GM19455 (cell line): ENCODE measurements at regions not wholly inside any gene's neighbourhood (a gene's known extent, or its start where the extent isn't known, plus 50 kb on each side); places are given as distances from the start of the nearest gene placed in this dataset.
"Not testable (repeated sequence)": the region's sequence is repeated elsewhere in the genome, so short reads cannot be mapped to it uniquely, and the experiment has no call there.

Experiments
- ATAC-seq: cut with Tn5 transposase; IDR thresholded peaks from one replicate; pipeline ENCODE4 v1.9.1; 2021; ENCODE audit not compliant: unreplicated experiment

- ATAC-seq = not testable (repeated sequence)
Observed at GRCh38 chr1:245102149-245102548, 52.6 kb upstream of the KIF26B start.

DNA sequence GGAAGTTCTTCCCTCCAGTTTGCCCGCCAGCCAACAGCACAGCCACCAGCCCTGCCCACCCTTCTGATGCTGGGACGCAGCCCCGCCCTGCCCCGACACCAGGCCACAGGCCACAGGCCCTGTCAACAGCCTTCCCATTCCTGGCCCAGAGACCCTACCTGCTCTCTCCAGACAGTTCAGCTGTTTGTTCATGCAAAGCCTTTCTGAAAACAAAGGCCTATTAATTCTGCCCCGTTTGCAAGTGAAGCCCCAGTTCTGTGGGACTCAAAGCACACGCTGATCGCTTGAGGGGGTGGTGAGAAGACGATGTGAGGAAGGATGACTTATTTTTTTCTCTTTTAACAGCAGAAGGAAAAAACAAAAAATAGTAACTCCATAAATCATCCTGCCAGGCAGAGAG is 55.4 kb upstream of the KIF26B start:
- ATAC-seq = no peak

DNA sequence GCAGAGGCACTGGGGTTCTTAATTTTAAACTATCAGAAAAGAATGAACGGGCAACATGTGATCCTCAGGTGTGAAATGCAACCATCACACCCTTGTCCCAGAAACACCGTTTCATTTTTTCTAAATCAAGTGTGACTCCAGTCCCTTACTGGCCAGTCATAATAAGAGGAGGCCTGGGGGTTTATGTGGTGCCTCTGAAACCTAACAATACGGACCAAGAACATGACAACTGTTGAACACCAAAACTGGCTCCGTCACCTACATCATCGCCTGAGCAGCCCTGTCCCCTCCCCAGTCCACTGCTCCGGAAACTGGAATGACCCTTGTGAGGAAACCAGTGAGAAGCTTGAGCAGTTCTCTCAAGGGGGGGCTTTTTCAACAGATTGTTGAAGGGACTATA is 55.9 kb upstream of the KIF26B start:
- no peak for ATAC-seq

DNA sequence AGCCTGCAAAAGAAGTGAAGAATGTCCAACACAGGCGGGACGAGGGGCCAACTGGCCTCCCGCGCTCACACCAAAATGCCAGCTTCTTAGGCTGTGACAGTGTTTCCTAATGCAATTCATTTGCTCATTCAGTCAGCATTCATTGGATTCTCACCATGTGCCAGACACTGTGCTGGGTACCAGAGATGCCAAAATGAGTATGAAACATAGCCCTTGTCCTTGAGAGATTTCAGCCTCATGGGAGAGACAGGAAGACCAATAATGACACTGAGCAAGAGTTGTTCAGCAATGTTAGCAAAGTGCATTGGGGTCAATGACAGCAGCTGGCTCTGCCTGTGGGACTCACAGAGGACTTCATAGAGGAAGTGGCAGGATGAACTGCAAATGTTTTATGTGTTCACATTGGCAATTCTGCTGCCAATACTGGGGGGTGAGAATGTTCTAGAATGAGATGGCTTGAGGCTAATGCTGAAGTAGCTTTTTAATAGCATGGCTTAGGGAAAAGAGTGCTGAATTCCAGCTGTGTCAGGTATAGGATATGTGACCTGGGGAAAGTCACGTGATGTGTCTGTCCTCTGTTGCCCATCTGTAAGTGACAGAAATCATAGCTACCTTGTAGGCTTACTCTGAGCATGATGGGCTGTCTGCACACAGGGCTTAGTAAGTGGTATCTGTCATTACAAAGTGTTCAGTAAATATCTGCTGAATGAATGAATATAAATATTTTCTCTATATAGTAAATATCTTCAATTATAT is 58.3 kb upstream of the KIF26B start:
- no peak for ATAC-seq

DNA sequence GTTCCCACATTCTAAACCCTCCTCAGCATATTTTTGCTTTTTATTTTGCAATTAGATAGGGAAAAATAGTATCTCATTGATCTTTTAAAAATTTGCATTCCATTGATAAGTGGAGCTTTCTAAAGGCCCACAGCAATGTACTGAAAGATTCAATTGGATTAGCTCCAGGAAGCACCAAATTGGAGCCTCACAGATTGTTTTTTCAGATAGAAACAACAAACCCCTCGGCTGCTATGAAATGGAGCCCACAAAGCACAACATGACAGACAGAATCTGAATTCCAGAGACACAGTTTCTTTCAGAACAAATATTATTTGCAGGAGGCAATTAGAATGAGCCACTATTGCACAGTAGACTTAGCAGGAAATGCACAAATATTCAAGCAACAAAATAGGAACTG is 58.9 kb upstream of the KIF26B start:
- ATAC-seq = no peak

GRCh38 chr1:245094954-245095353 is 59.8 kb upstream of the KIF26B start:
- ATAC-seq = no peak

GRCh38 chr1:245094092-245094491 is 60.7 kb upstream of the KIF26B start:
- ATAC-seq = no peak

DNA sequence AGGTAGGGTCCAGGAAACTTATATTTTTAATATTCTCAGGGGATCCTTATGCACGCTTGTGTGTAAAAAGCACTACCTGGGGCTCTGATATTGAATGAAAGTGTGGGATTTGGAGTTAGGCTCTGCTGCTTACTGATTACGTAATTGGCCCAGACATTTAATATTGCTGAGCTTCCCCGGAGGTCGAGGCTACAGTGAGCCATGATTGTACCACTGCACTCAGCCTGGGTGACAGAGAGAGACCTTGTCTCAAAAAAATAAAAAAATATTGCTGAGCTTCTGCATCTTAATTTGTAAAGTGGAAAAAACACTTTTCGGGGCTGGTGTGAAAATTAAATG is 62.2 kb upstream of the KIF26B start:
- ATAC-seq = no peak

- ATAC-seq = no peak
Observed at GRCh38 chr1:245091818-245092637, 62.8 kb upstream of the KIF26B start.

GRCh38 chr1:245091171-245091621 is 63.6 kb upstream of the KIF26B start:
- ATAC-seq = no peak

DNA sequence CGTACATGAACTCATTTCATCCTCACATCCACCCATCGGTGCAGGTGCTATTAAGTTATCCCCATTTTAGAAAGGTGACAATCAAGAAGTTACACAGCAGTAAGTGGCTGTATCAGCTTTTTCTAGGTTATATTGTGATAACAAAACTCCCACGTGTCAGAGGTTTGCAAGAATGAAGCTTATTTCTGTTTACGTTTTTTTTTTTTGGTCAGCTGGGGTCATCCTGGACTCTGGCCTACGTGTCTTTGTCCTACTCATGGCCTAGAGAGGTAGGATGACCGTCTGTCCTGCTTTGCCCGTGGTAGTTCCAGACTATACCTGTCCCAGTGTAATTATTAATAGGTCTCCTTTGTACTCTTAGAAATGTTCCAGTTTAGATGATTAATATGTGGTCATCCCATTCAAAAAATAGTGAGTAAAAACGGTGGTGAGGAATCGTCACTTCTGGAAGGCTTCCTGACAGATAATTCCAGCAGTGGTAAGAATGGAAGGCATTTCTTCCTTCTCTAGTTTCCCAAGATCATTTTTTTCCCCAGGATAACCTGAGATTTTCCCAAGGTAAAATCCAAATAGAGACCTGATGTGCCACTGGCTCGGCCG is 64.2 kb upstream of the KIF26B start:
- no peak for ATAC-seq

- no peak for ATAC-seq
Observed at GRCh38 chr1:245087723-245088122, 67.1 kb upstream of the KIF26B start.

- no peak for ATAC-seq
Observed at GRCh38 chr1:245086389-245086969, 68.3 kb upstream of the KIF26B start.

GRCh38 chr1:245085508-245086095 is 69.2 kb upstream of the KIF26B start:
- peak; percentile 75 for ATAC-seq

- no peak for ATAC-seq
Observed at GRCh38 chr1:245084551-245084950, 70.2 kb upstream of the KIF26B start.

DNA sequence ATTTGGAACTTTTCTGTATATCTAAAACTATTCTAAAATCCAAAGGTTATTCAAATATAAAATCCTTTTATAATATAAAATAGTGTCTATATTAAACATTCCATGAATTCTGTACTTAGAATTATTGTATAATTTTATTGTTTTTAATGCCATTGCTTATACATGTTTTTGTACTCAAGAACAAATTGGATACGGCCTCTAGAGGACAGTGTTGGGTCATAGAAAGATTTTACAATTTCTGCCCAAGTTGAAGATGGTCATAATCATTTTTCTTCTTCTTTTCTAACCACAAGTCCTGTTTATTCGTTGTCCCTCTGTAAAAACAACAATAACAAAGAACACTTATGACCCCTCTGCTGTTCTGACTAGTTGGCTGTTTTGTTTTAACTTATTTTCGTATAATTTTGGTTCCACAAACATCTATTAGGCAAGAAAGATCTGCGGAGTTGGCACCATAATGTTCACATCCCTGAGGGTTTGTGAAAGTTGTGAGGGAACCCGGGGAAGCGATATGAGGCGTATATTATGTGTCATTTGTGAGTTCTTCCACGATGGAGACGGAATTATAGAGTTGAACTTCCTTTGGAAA is 75.7 kb upstream of the KIF26B start:
- no peak for ATAC-seq

DNA sequence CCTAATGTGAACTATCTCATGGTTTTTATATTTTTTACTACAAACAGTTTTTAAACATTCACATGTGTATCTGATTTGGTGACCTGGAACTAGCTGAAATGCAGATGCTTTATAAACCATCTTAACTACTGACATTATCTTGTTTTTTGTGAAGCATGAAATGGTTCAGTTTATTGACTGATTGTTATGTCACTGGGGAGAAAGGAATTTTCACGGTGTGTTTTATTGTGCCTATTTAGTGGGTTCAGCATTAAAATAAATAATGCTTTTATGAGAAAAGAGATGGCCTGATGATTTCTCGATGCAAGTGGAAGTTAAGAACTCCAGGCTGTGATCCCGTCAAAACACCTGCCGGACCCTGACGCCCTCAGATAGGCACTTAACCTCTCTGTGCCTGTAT is 79.9 kb upstream of the KIF26B start:
- ATAC-seq = no peak

GRCh38 chr1:245074232-245074747 is 80.5 kb upstream of the KIF26B start:
- ATAC-seq = no peak

GRCh38 chr1:245070836-245071615 is 83.8 kb upstream of the KIF26B start:
- ATAC-seq = no peak

GRCh38 chr1:245067257-245067656 is 87.5 kb upstream of the KIF26B start:
- ATAC-seq = no peak
